ENCODE measurements at regions not wholly inside any gene's neighbourhood (a gene's known extent, or its start where the extent isn't known, plus 50 kb on each side); places are given as distances from the start of the nearest gene placed in this dataset.

DNA sequence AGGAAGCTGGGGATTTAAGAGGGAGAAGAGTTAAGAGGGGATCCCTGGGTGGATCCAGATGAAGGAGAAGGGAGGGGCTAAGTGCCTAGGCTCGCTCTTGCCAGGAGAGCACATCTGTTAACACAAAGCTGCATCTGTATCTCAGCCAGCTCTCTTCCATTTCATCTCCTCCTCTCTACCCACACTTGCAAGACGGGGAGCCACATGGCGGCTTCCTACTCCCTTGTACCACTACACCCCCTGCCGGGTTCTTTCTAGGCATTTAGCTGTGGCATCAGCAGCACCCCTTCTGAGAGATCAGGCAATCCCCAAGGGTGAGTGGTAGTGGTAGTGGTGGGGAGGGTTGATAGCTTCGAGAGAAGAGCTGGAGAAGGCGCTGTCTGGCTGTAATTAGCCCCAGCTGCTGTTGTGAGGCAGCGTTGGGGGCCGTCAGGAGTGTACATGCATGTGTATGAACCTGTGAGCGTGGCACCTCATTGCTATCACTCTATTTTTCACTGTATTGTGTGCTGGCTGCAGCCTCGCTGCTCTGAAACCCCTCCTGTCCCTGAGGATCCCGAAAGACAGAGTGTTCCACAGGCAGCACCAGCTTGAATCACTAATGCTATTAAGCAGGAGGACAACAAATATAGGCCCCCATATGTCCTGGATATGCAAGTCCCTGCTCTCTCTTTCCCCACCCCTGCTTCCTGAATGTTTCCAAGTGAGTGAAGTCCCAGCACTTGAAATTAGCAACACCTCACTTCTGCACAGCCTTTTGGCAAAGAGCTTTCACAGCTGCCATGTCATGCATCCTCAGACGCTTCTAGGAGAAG is 73.7 kb downstream of the RTL9 start:
- DNase-seq, result no peak

- no peak for DNase-seq
Measured at GRCh38 chrX:110432906-110433215, 74.2 kb downstream of the RTL9 start.

DNA sequence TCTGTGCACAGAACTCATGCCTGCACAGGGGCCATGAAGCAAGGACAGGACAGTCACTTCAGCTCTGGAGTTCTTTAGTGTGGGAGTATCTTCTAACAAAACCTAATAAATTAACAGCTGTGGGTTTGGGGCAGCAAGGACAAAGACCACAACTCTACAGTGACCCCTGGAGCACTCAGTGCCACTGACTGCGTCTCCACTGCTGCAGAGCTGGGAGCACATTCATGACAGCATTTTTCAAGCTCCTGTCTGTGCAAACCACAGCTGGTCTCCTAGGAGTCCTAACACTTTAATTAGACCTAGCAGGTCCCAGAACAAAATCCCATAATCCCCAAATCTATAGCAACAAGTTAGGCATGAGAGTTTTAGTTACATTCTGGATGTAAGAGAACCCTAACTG is 76.5 kb downstream of the RTL9 start:
- no peak for DNase-seq

DNA sequence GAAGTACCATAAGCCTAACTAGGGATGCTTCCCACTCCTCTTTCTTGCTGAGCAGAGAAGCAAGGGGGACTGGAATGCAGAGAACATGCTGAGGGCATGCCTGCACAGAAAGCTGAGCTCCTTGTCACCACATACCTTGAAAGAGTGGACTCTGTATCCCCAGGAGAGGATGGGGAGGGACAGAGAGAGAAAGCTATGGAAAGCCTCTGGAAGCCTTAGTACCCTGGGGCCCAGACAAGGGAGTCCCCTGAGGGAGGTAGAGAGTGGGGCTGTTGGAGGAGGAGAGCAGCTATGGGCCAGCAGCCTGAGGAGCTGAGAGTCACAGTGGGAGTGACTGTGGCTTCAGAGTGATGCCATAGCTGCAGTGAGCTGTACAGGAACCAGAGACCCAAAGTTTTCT is 77.9 kb downstream of the RTL9 start:
- no peak for DNase-seq

DNA sequence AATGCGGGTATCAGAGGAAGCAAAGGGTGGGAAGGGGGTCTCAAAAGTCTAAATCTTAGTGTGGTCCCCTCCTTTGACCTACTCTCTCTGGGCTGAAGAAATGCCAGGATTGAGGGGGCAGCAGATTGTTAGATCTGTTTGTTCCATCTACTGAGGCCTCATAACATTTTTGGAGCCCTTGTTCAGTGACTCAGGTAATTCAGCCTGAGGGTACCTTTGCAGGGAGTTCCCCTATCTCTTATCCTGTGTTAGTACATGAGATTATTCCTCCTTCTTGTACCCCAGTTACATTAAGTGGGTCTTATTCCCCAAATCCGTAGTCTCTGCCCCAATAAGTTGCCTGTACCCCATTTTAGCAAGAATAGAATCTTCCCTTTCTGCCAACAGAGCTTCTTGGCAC is 79.0 kb downstream of the RTL9 start:
- DNase-seq, result no peak

- no peak for DNase-seq
Measured at GRCh38 chrX:110440016-110440805, 81.6 kb downstream of the RTL9 start.

GRCh38 chrX:110442635-110443034 is 84.0 kb downstream of the RTL9 start:
- no peak for DNase-seq

DNA sequence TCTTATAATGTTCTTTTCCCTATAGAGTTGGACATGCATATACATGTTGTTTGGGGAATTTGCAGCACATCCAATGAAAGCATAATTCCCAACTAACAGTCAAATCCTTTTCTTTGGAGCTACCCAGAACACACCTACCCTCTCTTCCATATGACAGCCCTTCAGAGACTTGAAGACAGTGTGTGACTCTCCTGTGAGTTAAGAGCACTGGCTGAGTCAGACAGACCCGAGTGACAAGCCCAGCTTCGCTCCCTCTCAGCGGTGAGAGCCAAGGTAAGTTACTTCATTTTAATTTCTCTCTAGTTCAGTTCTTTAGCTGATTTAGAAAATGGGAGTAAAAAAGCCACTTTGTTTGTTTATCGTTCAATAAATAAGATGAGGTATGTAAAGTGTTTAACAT is 86.3 kb downstream of the RTL9 start:
- no peak for DNase-seq

DNA sequence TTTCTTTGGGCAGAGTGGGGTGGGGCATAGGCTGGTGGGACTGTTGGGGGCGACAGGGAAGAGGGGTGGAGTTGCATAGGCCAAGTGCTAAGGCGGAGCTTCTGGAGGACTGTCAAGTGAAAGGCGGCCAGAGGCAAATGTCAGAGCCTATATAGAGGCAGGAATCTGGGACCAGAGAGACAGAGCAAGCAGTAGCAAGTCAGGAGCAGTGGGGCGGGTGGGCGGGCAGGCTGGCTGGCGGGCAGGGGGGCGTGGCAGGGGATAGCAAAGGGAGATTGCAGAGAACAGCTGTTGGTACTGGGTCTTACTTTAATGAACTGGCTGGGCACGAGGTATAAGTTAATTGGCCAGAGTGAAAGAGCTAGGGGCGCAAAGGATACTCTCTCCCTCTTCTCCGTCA is 89.8 kb downstream of the RTL9 start:
- DNase-seq, result no peak

GRCh38 chrX:110449312-110449711 is 90.7 kb downstream of the RTL9 start:
- no peak for DNase-seq

DNA sequence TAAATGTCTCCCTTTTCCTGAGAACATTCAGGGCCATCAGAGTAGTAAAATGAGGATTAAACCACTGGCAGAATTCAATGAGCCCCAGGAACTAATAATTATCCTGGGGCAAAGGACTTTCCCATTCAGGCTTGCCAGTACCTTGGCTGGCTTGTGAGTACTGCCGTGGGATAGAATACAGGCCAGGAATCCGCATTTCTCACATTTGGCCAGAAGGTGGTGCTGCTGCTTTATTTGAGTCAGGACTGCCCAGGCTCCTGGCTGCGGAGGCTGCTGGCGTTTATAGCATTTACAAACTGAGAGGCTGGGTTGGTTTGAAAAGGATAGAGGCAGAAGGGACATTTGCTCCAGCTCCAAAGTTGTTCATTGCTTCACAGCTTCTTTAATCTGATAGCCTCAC is 91.4 kb downstream of the RTL9 start:
- peak; percentile 48 for DNase-seq

DNA sequence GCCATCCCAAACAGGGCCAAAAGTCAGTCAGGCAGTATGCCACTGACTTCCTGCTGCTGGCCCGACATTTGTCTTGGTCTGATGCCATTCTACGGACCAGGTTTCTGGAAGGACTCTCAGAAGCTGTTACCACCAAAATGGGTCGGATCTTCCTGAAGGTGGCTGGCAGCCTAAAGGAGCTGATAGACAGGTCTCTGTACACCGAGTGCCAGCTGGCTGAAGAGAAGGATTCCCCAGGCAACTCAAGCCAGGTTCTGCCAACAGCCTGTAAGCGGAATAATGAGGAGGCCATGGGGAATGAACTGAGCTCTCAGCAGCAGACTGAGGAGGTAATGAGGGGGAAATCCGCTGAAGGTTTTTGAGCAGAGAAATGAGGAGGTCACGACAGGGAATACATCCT is 95.7 kb downstream of the RTL9 start:
- DNase-seq, result no peak

DNA sequence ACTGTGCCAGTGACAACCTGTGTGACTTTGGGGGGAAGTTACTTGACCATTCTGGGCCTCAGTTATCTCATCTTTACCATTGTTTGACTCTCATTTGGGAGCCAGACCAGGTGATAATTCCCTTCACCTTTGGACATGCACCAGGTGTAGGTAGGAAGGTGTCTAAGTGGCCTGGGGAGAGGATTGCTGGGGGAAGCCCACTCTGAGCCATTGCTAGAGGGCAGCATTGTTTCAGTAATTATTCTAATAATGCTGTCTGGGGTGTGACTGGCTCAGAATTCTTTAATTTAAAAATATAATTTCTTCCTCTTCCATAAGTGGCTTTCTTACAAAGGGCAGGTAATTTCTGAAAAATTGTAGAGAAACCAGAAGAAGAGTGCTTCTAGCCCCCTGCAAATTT is 104.3 kb downstream of the RTL9 start:
- peak; percentile 36 for DNase-seq

- DNase-seq, result no peak
Measured at GRCh38 chrX:110466790-110467189, 108.1 kb downstream of the RTL9 start.

DNA sequence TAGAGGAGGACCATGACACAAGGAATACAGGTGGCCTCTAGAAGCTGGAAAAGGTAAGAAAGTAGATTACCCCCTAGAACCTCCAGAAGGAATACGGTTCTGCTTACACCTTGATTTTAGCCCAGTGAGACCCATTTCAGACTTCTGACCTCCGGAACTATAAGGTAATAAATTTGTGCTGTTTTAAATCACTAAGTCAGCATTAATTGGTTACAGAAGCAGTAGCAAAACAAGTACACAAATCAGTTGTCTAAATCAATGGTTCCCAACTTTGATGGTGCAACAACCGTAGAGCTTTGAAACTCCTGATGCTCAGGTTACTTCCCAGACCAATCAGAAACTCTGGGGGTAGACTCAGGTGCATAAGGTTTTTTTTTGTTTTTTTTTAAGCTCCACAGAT is 113.6 kb downstream of the RTL9 start:
- DNase-seq, result no peak

- no peak for DNase-seq
Measured at GRCh38 chrX:110477593-110478228, 119.1 kb downstream of the RTL9 start.

DNA sequence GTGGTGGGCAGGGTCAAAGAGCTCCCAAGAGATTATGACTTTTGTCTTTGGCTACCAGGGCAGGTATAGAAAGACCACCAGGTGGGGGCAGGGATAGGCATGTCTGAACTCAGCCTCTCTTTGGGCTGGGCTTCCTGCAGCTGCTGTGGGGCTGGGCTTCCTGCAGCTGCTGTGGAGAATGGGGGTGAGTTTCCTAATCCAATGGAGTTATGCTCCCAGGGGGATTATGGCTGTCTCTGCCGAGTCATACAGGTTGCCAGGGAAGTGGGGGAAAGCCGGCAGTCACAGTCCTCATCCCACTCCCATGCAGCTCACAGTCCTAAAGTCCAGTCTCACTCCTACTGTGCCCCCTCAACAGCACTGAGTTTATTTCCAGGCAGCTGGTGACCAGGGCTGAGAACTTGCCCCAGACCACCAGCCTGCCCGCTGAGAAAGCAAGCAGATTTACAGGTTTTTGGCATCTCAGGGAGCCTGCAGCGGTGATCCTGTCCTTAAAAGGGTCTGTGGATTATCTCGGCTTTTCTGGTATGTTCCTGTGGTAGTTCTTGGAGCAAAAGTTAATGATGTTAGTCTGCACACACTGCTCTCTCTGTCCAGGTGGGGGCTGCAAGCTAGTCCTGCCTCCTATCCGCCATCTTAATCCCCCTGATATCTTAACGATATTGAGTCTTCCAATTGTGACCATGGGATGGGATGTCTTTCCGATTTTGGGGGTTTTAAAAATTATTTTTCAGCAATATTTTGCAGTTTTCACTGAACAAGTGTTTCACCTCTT is 133.4 kb downstream of the RTL9 start:
- no peak for DNase-seq

DNA sequence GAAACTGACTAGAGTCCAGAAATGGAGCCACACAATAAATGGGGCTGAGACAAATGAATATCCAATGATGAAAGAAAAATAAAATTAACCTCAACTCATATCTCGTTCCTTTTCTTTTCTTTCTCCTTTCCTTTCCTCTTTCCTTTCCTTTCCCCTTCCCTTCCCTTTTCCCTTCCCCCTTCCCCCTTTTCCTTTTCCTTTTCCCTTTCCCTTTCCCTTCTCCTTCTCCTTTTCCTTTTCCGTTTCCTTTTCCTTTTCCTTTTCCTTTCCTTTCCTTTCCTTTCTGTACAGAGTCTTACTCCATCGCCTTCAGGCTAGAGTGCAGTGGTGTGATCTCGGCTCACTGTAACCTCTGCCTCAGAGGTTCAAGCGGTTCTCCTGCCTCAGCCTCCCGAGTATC is 146.3 kb downstream of the RTL9 start:
- DNase-seq, result no peak

- no peak for DNase-seq
Measured at GRCh38 chrX:110509755-110510532, 151.3 kb downstream of the RTL9 start.

- DNase-seq, result no peak
Measured at GRCh38 chrX:110511238-110511637, 152.6 kb downstream of the RTL9 start.

- no peak for DNase-seq
Measured at GRCh38 chrX:110512341-110512740, 153.7 kb downstream of the RTL9 start.

GRCh38 chrX:110514509-110514908 is 155.9 kb downstream of the RTL9 start:
- no peak for DNase-seq

GRCh38 chrX:110519501-110519900 is 160.9 kb downstream of the RTL9 start:
- no peak for DNase-seq

All from NCI-H526 treated with DMSO at 0.1 percent for 48 hours (cell line).